HEK293 (cell line): ENCODE measurements at regions not wholly inside any gene's neighbourhood (a gene's known extent, or its start where the extent isn't known, plus 50 kb on each side); places are given as distances from the start of the nearest gene placed in this dataset.
A peak's percentile ranks its signal among the peaks of the same experiment; 100 is the strongest.

Source experiments
- EGR2 ChIP-seq: fragments of 450-650 bp; formaldehyde crosslinking; IDR thresholded peaks from 2 replicates; pipeline ENCODE4 v1.5.1; 2016; ENCODE audit warnings: low read depth, missing biosample characterization, missing genetic modification characterization
- HOXA7 ChIP-seq: sonication (generic); formaldehyde crosslinking; IDR thresholded peaks from 2 replicates; pipeline ENCODE4 v1.8.1; 2022; ENCODE audit warnings: missing genetic modification reagents, borderline replicate concordance
- KLF10 ChIP-seq: fragments of 450-650 bp; IDR thresholded peaks from 2 replicates; pipeline ENCODE4 v1.5.1; 2018; ENCODE audit warnings: missing biosample characterization, mild to moderate bottlenecking, missing genetic modification characterization
- MZF1 ChIP-seq: fragments of 450-650 bp; formaldehyde crosslinking; IDR thresholded peaks from 2 replicates; pipeline ENCODE4 v1.5.1; 2017; ENCODE audit warnings: missing biosample characterization, missing genetic modification characterization, borderline replicate concordance
- SCRT1 ChIP-seq: fragments of 450-650 bp; formaldehyde crosslinking; IDR thresholded peaks from 2 replicates; pipeline ENCODE4 v1.5.1; 2016; ENCODE audit warnings: missing biosample characterization, missing genetic modification characterization, borderline replicate concordance
- SCRT2 ChIP-seq: fragments of 450-650 bp; formaldehyde crosslinking; IDR thresholded peaks from 2 replicates; pipeline ENCODE4 v1.5.1; 2016; ENCODE audit warnings: missing biosample characterization, missing genetic modification characterization
- SP3 ChIP-seq: fragments of 450-650 bp; formaldehyde crosslinking; IDR thresholded peaks from 2 replicates; pipeline ENCODE4 v1.5.1; 2016; ENCODE audit warnings: missing biosample characterization, missing genetic modification characterization
- ZEB2 ChIP-seq: fragments of 450-650 bp; formaldehyde crosslinking; IDR thresholded peaks from 2 replicates; pipeline ENCODE4 v1.5.1; 2016; ENCODE audit warnings: missing biosample characterization, missing genetic modification characterization
- ZFHX2 ChIP-seq: fragments of 450-650 bp; formaldehyde crosslinking; conservative IDR thresholded peaks from 2 replicates; pipeline ENCODE4 v1.5.1; 2016; ENCODE audit warnings: missing biosample characterization, missing genetic modification characterization
- ZNF19 ChIP-seq: fragments of 450-650 bp; formaldehyde crosslinking; IDR thresholded peaks from 2 replicates; pipeline ENCODE4; 2016; ENCODE audit warnings: missing biosample characterization, missing genetic modification characterization, low read depth
- ZNF2 ChIP-seq: fragments of 450-650 bp; formaldehyde crosslinking; IDR thresholded peaks from 2 replicates; pipeline ENCODE4 v1.5.1; 2016; ENCODE audit warnings: missing biosample characterization, missing genetic modification characterization
- ZNF24 ChIP-seq: fragments of 450-650 bp; formaldehyde crosslinking; IDR thresholded peaks from 2 replicates; pipeline ENCODE4 v1.5.1; 2016; ENCODE audit warnings: missing biosample characterization, missing genetic modification characterization
- ZNF423 ChIP-seq: fragments of 450-650 bp; formaldehyde crosslinking; IDR thresholded peaks from 2 replicates; pipeline ENCODE4 v1.5.1; 2016; ENCODE audit warnings: missing biosample characterization, missing genetic modification characterization
- ZNF571 ChIP-seq: fragments of 450-650 bp; formaldehyde crosslinking; IDR thresholded peaks from 2 replicates; pipeline ENCODE4 v1.5.0; 2017; ENCODE audit warnings: missing biosample characterization, missing genetic modification characterization
- ZNF629 ChIP-seq: fragments of 450-650 bp; formaldehyde crosslinking; IDR thresholded peaks from 2 replicates; pipeline ENCODE4 v1.5.1; 2017; ENCODE audit warnings: missing biosample characterization, missing genetic modification characterization
- ZNF670 ChIP-seq: fragments of 450-650 bp; formaldehyde crosslinking; IDR thresholded peaks from 2 replicates; pipeline ENCODE4 v1.5.1; 2016; ENCODE audit warnings: missing biosample characterization, missing genetic modification characterization, low read depth
- ZNF701 ChIP-seq: fragments of 450-650 bp; formaldehyde crosslinking; IDR thresholded peaks from 2 replicates; pipeline ENCODE4 v1.5.1; 2016; ENCODE audit warnings: missing biosample characterization, missing genetic modification characterization
- ZNF843 ChIP-seq: fragments of 450-650 bp; formaldehyde crosslinking; IDR thresholded peaks from 2 replicates; pipeline ENCODE4 v1.5.1; 2016; ENCODE audit warnings: missing biosample characterization, missing genetic modification characterization
- ZSCAN30 ChIP-seq: fragments of 450-650 bp; IDR thresholded peaks from 2 replicates; pipeline ENCODE4 v1.5.1; 2018; ENCODE audit warnings: missing biosample characterization, mild to moderate bottlenecking, missing genetic modification characterization, moderate library complexity
- TF ChIP-seq, protein P1 (sequence below): fragments of 450-650 bp; IDR thresholded peaks from 2 replicates; pipeline ENCODE4 v1.5.1; 2018; ENCODE audit warnings: missing biosample characterization, mild to moderate bottlenecking, missing genetic modification characterization
- TF ChIP-seq, protein P2 (sequence below): fragments of 450-650 bp; formaldehyde crosslinking; IDR thresholded peaks from 2 replicates; pipeline ENCODE4 v1.5.1; 2017; ENCODE audit warnings: missing biosample characterization, missing genetic modification characterization
- TF ChIP-seq, protein P3 (sequence below): fragments of 450-650 bp; formaldehyde crosslinking; IDR thresholded peaks from 2 replicates; pipeline ENCODE4 v1.5.1; 2016; ENCODE audit warnings: missing biosample characterization, missing genetic modification characterization, borderline replicate concordance
- TF ChIP-seq, protein P4 (sequence below): fragments of 450-650 bp; formaldehyde crosslinking; conservative IDR thresholded peaks from 2 replicates; pipeline ENCODE4 v1.5.1; 2016; ENCODE audit warnings: low read depth, missing biosample characterization, missing genetic modification characterization
- TF ChIP-seq, protein P5 (sequence below): fragments of 450-650 bp; formaldehyde crosslinking; IDR thresholded peaks from 2 replicates; pipeline ENCODE4 v1.5.1; 2016; ENCODE audit warnings: missing biosample characterization, missing genetic modification characterization

DNA sequence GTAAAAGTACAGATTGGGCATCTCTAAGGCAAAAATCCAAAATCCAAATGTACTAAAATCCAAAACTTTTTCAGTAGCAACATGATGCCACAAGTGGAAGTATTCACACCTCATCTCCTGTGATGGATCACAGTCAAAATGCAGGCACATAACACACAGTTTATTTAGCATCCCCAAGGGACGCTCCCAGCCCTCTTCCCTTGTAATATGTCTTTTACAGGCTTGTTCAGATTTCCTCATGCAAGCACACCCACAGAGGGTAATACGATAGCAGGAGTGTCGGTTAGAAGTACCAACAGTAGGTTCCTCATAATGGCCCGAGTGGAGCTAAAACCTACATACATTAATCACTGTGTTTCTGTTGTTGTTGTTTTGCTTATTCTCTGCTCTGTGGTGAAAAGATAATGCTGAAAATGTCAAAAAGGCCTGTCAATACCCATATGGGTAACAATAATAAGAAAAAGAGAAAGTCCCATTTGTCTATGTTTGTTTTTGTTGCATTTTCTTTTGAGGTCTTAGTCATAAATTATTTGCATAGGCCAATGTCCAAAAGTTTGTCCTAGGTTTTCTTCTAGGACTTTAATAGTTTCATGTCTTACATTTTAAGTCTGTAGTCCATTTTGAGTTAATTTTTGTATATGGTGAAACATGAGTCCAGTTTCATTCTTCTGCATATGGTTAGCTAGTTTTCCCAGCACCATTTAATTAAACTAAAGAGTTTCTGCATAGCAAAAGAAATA lies 133.1 kb downstream of the LRIG3 start (continued):
- 0 out of 2 replicates have a peak, but pooled peaks have one; percentile 30 for TF ChIP-seq ZNF423 (tag by site-specific recombination)
- TF ChIP-seq, protein P1, sequence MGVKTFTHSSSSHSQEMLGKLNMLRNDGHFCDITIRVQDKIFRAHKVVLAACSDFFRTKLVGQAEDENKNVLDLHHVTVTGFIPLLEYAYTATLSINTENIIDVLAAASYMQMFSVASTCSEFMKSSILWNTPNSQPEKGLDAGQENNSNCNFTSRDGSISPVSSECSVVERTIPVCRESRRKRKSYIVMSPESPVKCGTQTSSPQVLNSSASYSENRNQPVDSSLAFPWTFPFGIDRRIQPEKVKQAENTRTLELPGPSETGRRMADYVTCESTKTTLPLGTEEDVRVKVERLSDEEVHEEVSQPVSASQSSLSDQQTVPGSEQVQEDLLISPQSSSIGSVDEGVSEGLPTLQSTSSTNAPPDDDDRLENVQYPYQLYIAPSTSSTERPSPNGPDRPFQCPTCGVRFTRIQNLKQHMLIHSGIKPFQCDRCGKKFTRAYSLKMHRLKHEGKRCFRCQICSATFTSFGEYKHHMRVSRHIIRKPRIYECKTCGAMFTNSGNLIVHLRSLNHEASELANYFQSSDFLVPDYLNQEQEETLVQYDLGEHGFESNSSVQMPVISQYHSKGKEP (tag by site-specific recombination) = peak; percentile 74; the same call in 1 of the 2 replicates
- 0 out of 2 replicates have a peak, but pooled peaks have one; percentile 41 for TF ChIP-seq ZNF24
- peak; percentile 80 for TF ChIP-seq KLF10 (tag by site-specific recombination)
- no peak for TF ChIP-seq SP3 (tag by site-specific recombination)
- TF ChIP-seq ZNF701 (tag by site-specific recombination) = no peak
- TF ChIP-seq ZFHX2 = 0 out of 2 replicates have a peak, but pooled peaks have one; percentile 16
- TF ChIP-seq EGR2 (tag by site-specific recombination) = peak; percentile 16; the same call in 1 of the 2 replicates
- peak; percentile 21; the same call in 1 of the 2 replicates for TF ChIP-seq SCRT1
- TF ChIP-seq ZNF19 (tag by site-specific recombination) = no peak
- no peak for TF ChIP-seq ZNF2 (tag by site-specific recombination)
- TF ChIP-seq, protein P2, sequence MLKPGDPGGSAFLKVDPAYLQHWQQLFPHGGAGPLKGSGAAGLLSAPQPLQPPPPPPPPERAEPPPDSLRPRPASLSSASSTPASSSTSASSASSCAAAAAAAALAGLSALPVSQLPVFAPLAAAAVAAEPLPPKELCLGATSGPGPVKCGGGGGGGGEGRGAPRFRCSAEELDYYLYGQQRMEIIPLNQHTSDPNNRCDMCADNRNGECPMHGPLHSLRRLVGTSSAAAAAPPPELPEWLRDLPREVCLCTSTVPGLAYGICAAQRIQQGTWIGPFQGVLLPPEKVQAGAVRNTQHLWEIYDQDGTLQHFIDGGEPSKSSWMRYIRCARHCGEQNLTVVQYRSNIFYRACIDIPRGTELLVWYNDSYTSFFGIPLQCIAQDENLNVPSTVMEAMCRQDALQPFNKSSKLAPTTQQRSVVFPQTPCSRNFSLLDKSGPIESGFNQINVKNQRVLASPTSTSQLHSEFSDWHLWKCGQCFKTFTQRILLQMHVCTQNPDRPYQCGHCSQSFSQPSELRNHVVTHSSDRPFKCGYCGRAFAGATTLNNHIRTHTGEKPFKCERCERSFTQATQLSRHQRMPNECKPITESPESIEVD (tag by site-specific recombination) = peak; percentile 88
- no peak for TF ChIP-seq ZEB2 (tag by site-specific recombination)
- 0 out of 2 replicates have a peak, but pooled peaks have one; percentile 48 for TF ChIP-seq ZSCAN30 (tag by site-specific recombination)
- no peak for TF ChIP-seq HOXA7 (CRISPR knock-in tag)
- TF ChIP-seq SCRT2 (tag by site-specific recombination) = peak; percentile 81
- no peak for TF ChIP-seq ZNF571
- TF ChIP-seq, protein P3, sequence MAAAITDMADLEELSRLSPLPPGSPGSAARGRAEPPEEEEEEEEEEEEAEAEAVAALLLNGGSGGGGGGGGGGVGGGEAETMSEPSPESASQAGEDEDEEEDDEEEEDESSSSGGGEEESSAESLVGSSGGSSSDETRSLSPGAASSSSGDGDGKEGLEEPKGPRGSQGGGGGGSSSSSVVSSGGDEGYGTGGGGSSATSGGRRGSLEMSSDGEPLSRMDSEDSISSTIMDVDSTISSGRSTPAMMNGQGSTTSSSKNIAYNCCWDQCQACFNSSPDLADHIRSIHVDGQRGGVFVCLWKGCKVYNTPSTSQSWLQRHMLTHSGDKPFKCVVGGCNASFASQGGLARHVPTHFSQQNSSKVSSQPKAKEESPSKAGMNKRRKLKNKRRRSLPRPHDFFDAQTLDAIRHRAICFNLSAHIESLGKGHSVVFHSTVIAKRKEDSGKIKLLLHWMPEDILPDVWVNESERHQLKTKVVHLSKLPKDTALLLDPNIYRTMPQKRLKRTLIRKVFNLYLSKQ (tag by site-specific recombination) = no peak
- TF ChIP-seq ZNF843 = peak; percentile 52; the same call in 1 of the 2 replicates
- TF ChIP-seq, protein P4, sequence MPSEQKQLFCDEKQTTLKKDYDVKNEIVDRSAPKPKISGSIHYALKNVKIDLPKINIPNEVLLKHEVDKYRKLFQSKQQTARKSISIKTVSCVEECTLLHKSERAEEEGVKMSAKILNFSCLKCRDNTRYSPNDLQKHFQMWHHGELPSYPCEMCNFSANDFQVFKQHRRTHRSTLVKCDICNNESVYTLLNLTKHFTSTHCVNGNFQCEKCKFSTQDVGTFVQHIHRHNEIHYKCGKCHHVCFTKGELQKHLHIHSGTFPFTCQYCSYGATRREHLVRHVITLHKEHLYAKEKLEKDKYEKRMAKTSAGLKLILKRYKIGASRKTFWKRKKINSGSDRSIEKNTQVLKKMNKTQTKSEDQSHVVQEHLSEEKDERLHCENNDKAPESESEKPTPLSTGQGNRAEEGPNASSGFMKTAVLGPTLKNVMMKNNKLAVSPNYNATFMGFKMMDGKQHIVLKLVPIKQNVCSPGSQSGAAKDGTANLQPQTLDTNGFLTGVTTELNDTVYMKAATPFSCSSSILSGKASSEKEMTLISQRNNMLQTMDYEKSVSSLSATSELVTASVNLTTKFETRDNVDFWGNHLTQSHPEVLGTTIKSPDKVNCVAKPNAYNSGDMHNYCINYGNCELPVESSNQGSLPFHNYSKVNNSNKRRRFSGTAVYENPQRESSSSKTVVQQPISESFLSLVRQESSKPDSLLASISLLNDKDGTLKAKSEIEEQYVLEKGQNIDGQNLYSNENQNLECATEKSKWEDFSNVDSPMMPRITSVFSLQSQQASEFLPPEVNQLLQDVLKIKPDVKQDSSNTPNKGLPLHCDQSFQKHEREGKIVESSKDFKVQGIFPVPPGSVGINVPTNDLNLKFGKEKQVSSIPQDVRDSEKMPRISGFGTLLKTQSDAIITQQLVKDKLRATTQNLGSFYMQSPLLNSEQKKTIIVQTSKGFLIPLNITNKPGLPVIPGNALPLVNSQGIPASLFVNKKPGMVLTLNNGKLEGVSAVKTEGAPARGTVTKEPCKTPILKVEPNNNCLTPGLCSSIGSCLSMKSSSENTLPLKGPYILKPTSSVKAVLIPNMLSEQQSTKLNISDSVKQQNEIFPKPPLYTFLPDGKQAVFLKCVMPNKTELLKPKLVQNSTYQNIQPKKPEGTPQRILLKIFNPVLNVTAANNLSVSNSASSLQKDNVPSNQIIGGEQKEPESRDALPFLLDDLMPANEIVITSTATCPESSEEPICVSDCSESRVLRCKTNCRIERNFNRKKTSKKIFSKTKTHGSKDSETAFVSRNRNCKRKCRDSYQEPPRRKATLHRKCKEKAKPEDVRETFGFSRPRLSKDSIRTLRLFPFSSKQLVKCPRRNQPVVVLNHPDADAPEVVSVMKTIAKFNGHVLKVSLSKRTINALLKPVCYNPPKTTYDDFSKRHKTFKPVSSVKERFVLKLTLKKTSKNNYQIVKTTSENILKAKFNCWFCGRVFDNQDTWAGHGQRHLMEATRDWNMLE = no peak
- TF ChIP-seq, protein P5, sequence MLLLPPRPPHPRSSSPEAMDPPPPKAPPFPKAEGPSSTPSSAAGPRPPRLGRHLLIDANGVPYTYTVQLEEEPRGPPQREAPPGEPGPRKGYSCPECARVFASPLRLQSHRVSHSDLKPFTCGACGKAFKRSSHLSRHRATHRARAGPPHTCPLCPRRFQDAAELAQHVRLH (tag by site-specific recombination) = 0 out of 2 replicates have a peak, but pooled peaks have one; percentile 30
- TF ChIP-seq MZF1 (tag by site-specific recombination) = peak; percentile 93; the same call in 1 of the 2 replicates
- 0 out of 2 replicates have a peak, but pooled peaks have one; percentile 16 for TF ChIP-seq ZNF629 (tag by site-specific recombination)
- TF ChIP-seq ZNF670 (tag by site-specific recombination) = no peak
